ENCODE measurements at regions not wholly inside any gene's neighbourhood (a gene's known extent, or its start where the extent isn't known, plus 50 kb on each side); places are given as distances from the start of the nearest gene placed in this dataset.

DNA sequence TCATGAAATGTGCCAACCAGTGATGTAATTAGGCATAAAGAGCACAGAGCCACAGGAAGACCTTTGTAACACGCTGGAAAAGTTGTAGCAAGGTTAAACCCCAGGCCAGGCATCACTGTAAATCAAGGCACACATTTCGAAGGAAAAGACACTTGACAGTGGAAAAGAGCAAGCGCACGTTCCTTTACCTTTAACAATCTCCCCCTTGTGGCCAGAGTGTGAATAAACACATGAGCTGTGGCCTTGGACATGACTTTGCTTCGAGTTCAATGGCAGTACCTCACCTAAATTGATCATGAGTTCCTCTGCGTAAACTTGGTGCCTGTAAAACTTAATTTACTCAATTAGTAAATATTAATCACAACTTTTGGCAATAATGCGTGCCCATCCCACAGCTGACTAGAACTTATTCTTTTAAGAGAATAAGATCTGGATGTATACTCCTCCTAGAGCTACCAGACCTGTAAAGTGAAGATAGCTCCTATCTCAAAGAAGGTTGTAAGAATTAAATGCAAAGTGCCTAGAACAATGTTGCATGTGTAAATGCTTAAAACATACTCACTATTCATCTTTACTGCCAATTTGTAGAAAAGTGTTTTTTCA lies 757.0 kb upstream of the NECTIN3 start:
- no peak overlapping the region for H2AK5ac ChIP-seq (ENCODE audit: low read length, severe bottlenecking)
- H2BK12ac ChIP-seq (ENCODE audit: low read length in 2 of 2) = no peak overlapping the region
- no peak overlapping the region for H3K4me2 ChIP-seq (ENCODE audit: low read length, poor library complexity, severe bottlenecking)
- no peak overlapping the region for H2BK120ac ChIP-seq (ENCODE audit: low read depth, low read length)
- no peaks in the 10 kb centered on the region for H3K9me3 ChIP-seq (ENCODE audit: control insufficient read depth, low read length)
- no peak overlapping the region for H3K14ac ChIP-seq (ENCODE audit: low read length in 2 of 2)
- no peaks in the 10 kb centered on the region for H3K36me3 ChIP-seq (ENCODE audit: control insufficient read depth in 1 of 2, insufficient read depth in 2 of 2, low read depth in 1 of 2, low read length in 2 of 2)
- H2BK15ac ChIP-seq (ENCODE audit: low read depth, poor library complexity, severe bottlenecking) = no peak overlapping the region
- H3K23ac ChIP-seq (ENCODE audit: low read length in 2 of 2) = no peak overlapping the region
- no peak overlapping the region for H4K8ac ChIP-seq (ENCODE audit: low read length)
- H2BK5ac ChIP-seq (ENCODE audit: low read depth, low read length, poor library complexity, severe bottlenecking) = no peak overlapping the region
- no peak overlapping the region for H3K4ac ChIP-seq (ENCODE audit: low read depth in 1 of 2, low read length in 2 of 2)
- peak; percentile 68 for DNase-seq
- no peak overlapping the region for H2AFZ ChIP-seq (ENCODE audit: low read depth, low read length)
- no peak overlapping the region for H4K91ac ChIP-seq (ENCODE audit: low read length)
- H3K4me3 ChIP-seq (ENCODE audit: insufficient read depth in 1 of 2, low read depth in 1 of 2, low read length in 2 of 2) = peak overlapping the region in 1 of 2 experiments; percentile 33
- no peak overlapping the region for H3K18ac ChIP-seq (ENCODE audit: low read depth in 1 of 2, low read length in 2 of 2)
- H3K9ac ChIP-seq (ENCODE audit: low read length) = peak overlapping the region; percentile 20
- no peaks in the 10 kb centered on the region for H3K4me1 ChIP-seq (ENCODE audit: control insufficient read depth, insufficient read depth, low read depth, low read length)
- no peaks in the 10 kb centered on the region for H3K27me3 ChIP-seq (ENCODE audit: control insufficient read depth in 1 of 2, insufficient read depth in 1 of 2, low read length in 2 of 2)
- no peak overlapping the region for H3K27ac ChIP-seq (ENCODE audit: low read length, poor library complexity, severe bottlenecking)
- no peaks in the 10 kb centered on the region for H3K79me1 ChIP-seq (replicated peaks; ENCODE audit: low read length, poor library complexity, severe bottlenecking)
- WGBS = 24% methylated on average over 5 of the region's 7 CpGs

DNA sequence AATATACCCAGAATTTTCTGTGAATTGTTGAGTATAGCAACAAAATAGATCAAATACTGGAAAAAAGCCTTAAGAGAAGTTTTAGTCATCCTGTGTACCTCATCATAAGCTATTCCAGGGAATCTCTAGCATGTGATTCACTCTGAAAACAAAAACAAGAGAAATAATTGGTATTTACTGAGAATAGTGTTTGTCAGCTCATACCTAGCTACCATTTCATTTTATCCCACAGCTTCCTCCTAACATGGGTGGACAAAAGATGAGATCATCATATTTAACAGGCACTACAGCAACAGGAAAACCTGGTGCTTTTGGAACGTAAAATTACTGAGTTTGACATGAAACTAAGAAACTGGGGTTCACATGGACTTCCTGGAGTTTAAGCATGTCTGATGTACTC lies 753.5 kb upstream of the NECTIN3 start:
- Histone ChIP-seq H2BK12ac (ENCODE audit: low read length in 2 of 2) (no peak overlapping the region), H3K4me1 (ENCODE audit: control insufficient read depth, insufficient read depth, low read depth, low read length) (no peaks in the 10 kb centered on the region), H3K23ac (ENCODE audit: low read length in 2 of 2) (no peak overlapping the region), H3K9ac (ENCODE audit: low read length) (no peak overlapping the region), H4K8ac (ENCODE audit: low read length) (no peak overlapping the region), H4K91ac (ENCODE audit: low read length) (no peak overlapping the region), H3K27ac (ENCODE audit: low read length, poor library complexity, severe bottlenecking) (no peak overlapping the region), H3K27me3 (ENCODE audit: control insufficient read depth in 1 of 2, insufficient read depth in 1 of 2, low read length in 2 of 2) (no peaks in the 10 kb centered on the region), H2BK5ac (ENCODE audit: low read depth, low read length, poor library complexity, severe bottlenecking) (no peak overlapping the region), H3K14ac (ENCODE audit: low read length in 2 of 2) (no peak overlapping the region), H3K4me2 (ENCODE audit: low read length, poor library complexity, severe bottlenecking) (no peak overlapping the region), H3K18ac (ENCODE audit: low read depth in 1 of 2, low read length in 2 of 2) (no peak overlapping the region), H2BK120ac (ENCODE audit: low read depth, low read length) (no peak overlapping the region), H2AFZ (ENCODE audit: low read depth, low read length) (no peak overlapping the region), H3K9me3 (ENCODE audit: control insufficient read depth, low read length) (no peaks in the 10 kb centered on the region), H3K79me1 (replicated peaks; ENCODE audit: low read length, poor library complexity, severe bottlenecking) (no peaks in the 10 kb centered on the region), H2AK5ac (ENCODE audit: low read length, severe bottlenecking) (no peak overlapping the region), H3K36me3 (ENCODE audit: control insufficient read depth in 1 of 2, insufficient read depth in 2 of 2, low read depth in 1 of 2, low read length in 2 of 2) (no peaks in the 10 kb centered on the region), H3K4me3 (ENCODE audit: insufficient read depth in 1 of 2, low read depth in 1 of 2, low read length in 2 of 2) (no peak overlapping the region), H3K4ac (ENCODE audit: low read depth in 1 of 2, low read length in 2 of 2) (no peak overlapping the region), H2BK15ac (ENCODE audit: low read depth, poor library complexity, severe bottlenecking) (no peak overlapping the region)
- DNase-seq = no peak
- WGBS = 86% methylated on average over 1 of the region's 1 CpG

DNA sequence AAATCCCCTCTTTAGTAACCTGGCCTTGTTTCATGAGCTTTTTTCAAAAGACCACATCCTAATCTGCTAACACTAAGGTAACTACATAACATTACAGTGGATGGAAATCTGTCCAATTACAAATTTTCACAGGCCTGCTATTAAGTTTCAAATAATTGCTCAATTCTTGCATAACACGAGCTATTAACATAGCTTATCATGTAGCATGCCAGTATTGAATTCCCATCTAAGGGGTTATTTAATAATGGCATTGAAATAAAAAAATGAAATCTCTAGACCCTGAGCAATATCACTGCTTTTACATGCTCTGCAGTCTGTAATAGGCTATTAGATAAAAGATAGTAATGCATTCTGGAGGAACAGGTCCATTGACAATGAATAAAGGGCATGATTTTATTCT lies 748.3 kb upstream of the NECTIN3 start:
- Histone ChIP-seq H3K4ac (ENCODE audit: low read depth in 1 of 2, low read length in 2 of 2) (no peak overlapping the region), H2BK12ac (ENCODE audit: low read length in 2 of 2) (no peak overlapping the region), H4K8ac (ENCODE audit: low read length) (no peak overlapping the region), H2BK5ac (ENCODE audit: low read depth, low read length, poor library complexity, severe bottlenecking) (no peak overlapping the region), H3K27ac (ENCODE audit: low read length, poor library complexity, severe bottlenecking) (no peak overlapping the region), H3K36me3 (ENCODE audit: control insufficient read depth in 1 of 2, insufficient read depth in 2 of 2, low read depth in 1 of 2, low read length in 2 of 2) (no peaks in the 10 kb centered on the region), H3K23ac (ENCODE audit: low read length in 2 of 2) (no peak overlapping the region), H2AFZ (ENCODE audit: low read depth, low read length) (no peak overlapping the region), H3K4me1 (ENCODE audit: control insufficient read depth, insufficient read depth, low read depth, low read length) (no peaks in the 10 kb centered on the region), H3K4me3 (ENCODE audit: insufficient read depth in 1 of 2, low read depth in 1 of 2, low read length in 2 of 2) (no peak overlapping the region), H4K91ac (ENCODE audit: low read length) (no peak overlapping the region), H3K27me3 (ENCODE audit: control insufficient read depth in 1 of 2, insufficient read depth in 1 of 2, low read length in 2 of 2) (no peaks in the 10 kb centered on the region), H3K9me3 (ENCODE audit: control insufficient read depth, low read length) (no peaks in the 10 kb centered on the region), H3K9ac (ENCODE audit: low read length) (no peak overlapping the region), H3K18ac (ENCODE audit: low read depth in 1 of 2, low read length in 2 of 2) (no peak overlapping the region), H2AK5ac (ENCODE audit: low read length, severe bottlenecking) (no peak overlapping the region), H3K79me1 (replicated peaks; ENCODE audit: low read length, poor library complexity, severe bottlenecking) (no peaks in the 10 kb centered on the region), H2BK120ac (ENCODE audit: low read depth, low read length) (no peak overlapping the region), H3K14ac (ENCODE audit: low read length in 2 of 2) (no peak overlapping the region), H3K4me2 (ENCODE audit: low read length, poor library complexity, severe bottlenecking) (no peak overlapping the region), H2BK15ac (ENCODE audit: low read depth, poor library complexity, severe bottlenecking) (no peak overlapping the region)
- no peak for DNase-seq
- no CpG with 5 or more reads among the region's 1 CpG for WGBS

DNA sequence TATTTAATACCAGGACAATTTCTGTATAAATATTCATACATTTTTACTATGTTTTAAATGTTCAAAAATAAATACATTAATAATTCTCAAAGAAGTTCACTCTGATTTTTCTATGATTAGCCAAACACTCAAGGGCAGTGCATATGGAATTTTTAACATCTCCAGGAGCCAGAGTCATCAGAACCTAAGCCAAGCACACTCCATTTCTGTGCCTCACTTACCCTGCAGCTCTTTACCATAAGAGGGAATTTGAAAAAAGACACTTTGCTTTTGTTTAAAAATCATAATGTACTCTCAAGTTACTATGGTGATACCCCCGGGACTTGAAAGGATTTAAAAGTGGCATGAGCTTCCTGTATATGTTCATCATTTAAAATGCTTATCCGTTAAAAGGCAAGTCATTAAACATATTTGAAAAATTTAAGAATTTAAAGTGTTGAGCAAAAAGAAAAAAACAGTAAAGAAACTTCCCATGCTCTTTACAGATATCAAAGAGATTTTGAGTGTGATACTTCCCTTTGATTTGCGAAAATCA lies 747.4 kb upstream of the NECTIN3 start:
- no peak overlapping the region for H3K27ac ChIP-seq (ENCODE audit: low read length, poor library complexity, severe bottlenecking)
- H2BK120ac ChIP-seq (ENCODE audit: low read depth, low read length) = no peak overlapping the region
- H3K4me2 ChIP-seq (ENCODE audit: low read length, poor library complexity, severe bottlenecking) = no peak overlapping the region
- DNase-seq = no peak
- no peak overlapping the region for H4K91ac ChIP-seq (ENCODE audit: low read length)
- no peak overlapping the region for H3K23ac ChIP-seq (ENCODE audit: low read length in 2 of 2)
- H3K79me1 ChIP-seq (replicated peaks; ENCODE audit: low read length, poor library complexity, severe bottlenecking) = no peaks in the 10 kb centered on the region
- no peak overlapping the region for H4K8ac ChIP-seq (ENCODE audit: low read length)
- H3K4ac ChIP-seq (ENCODE audit: low read depth in 1 of 2, low read length in 2 of 2) = no peak overlapping the region
- no peaks in the 10 kb centered on the region for H3K9me3 ChIP-seq (ENCODE audit: control insufficient read depth, low read length)
- H2BK5ac ChIP-seq (ENCODE audit: low read depth, low read length, poor library complexity, severe bottlenecking) = no peak overlapping the region
- H2BK12ac ChIP-seq (ENCODE audit: low read length in 2 of 2) = no peak overlapping the region
- WGBS = no CpG with 5 or more reads among the region's 3 CpGs
- no peak overlapping the region for H2AFZ ChIP-seq (ENCODE audit: low read depth, low read length)
- no peaks in the 10 kb centered on the region for H3K36me3 ChIP-seq (ENCODE audit: control insufficient read depth in 1 of 2, insufficient read depth in 2 of 2, low read depth in 1 of 2, low read length in 2 of 2)
- H3K27me3 ChIP-seq (ENCODE audit: control insufficient read depth in 1 of 2, insufficient read depth in 1 of 2, low read length in 2 of 2) = no peaks in the 10 kb centered on the region
- H3K4me3 ChIP-seq (ENCODE audit: insufficient read depth in 1 of 2, low read depth in 1 of 2, low read length in 2 of 2) = no peak overlapping the region
- H3K14ac ChIP-seq (ENCODE audit: low read length in 2 of 2) = no peak overlapping the region
- no peak overlapping the region for H2BK15ac ChIP-seq (ENCODE audit: low read depth, poor library complexity, severe bottlenecking)
- H3K9ac ChIP-seq (ENCODE audit: low read length) = no peak overlapping the region
- no peaks in the 10 kb centered on the region for H3K4me1 ChIP-seq (ENCODE audit: control insufficient read depth, insufficient read depth, low read depth, low read length)
- no peak overlapping the region for H3K18ac ChIP-seq (ENCODE audit: low read depth in 1 of 2, low read length in 2 of 2)
- no peak overlapping the region for H2AK5ac ChIP-seq (ENCODE audit: low read length, severe bottlenecking)

All from mesenchymal stem cell (in vitro differentiated cells and primary cell).